ENCODE measurements at regions not wholly inside any gene's neighbourhood (a gene's known extent, or its start where the extent isn't known, plus 50 kb on each side); places are given as distances from the start of the nearest gene placed in this dataset.

DNA sequence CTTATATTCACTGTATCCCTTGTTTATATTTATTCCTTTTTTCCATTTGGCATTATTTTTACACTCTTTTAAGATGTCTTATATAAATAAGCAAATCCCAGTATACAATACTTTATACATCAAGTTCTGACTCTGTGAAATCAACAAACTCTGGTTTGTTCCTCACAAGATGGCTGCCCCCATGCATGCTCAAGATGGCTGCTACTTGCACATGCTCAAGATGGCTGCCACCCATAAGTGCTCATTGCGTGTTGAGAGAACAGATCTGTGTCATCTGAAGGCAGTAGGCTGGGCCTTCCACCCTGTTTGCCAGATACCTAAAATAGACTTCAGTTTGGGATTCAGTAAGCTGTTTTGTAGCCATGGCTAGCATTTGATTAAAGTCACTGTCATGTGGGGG, 666.2 kb downstream of the TYW1 start:
- TF ChIP-seq POLR2A (IDR thresholded peaks at IDR 0.05) (no peak), CTCF (IDR thresholded peaks at IDR 0.05) (no peak)
